ENCODE measurements at regions not wholly inside any gene's neighbourhood (a gene's known extent, or its start where the extent isn't known, plus 50 kb on each side); places are given as distances from the start of the nearest gene placed in this dataset.

DNA sequence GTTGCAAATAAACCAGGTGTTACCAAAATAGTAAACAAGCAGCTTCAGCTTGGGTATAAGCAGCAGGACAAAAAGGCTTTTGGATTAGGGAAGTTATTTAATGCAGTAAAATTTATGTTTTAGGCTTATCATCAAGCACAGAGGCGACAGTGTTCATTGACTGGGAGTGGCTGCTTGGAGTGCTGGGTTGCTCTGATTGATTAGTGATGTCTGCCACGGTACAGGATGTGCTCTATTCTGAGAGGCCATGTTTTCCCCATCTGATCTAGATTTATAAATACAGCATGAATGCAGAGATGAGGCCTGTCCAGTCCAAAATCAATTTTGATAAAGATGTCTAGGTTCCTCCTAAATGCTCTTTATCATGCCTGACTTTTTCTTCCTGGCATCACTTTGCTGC lies 83.5 kb downstream of the MAP1LC3B2 start:
- H2AFZ ChIP-seq (ENCODE audit: low read length) = peak overlapping the region; percentile 42; the same call in 1 of the 2 replicates
- TF ChIP-seq, protein P1, sequence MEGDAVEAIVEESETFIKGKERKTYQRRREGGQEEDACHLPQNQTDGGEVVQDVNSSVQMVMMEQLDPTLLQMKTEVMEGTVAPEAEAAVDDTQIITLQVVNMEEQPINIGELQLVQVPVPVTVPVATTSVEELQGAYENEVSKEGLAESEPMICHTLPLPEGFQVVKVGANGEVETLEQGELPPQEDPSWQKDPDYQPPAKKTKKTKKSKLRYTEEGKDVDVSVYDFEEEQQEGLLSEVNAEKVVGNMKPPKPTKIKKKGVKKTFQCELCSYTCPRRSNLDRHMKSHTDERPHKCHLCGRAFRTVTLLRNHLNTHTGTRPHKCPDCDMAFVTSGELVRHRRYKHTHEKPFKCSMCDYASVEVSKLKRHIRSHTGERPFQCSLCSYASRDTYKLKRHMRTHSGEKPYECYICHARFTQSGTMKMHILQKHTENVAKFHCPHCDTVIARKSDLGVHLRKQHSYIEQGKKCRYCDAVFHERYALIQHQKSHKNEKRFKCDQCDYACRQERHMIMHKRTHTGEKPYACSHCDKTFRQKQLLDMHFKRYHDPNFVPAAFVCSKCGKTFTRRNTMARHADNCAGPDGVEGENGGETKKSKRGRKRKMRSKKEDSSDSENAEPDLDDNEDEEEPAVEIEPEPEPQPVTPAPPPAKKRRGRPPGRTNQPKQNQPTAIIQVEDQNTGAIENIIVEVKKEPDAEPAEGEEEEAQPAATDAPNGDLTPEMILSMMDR (conservative IDR thresholded peaks at IDR 0.05; ENCODE audit: low read depth, low read length) = no peak
- TF ChIP-seq EZH2phosphoT487 (IDR thresholded peaks at IDR 0.05; ENCODE audit: borderline replicate concordance, low read length) = no peak
- TF ChIP-seq EZH2 (IDR thresholded peaks at IDR 0.05; ENCODE audit: low read length, unreplicated experiment) = no peak
- CTCF ChIA-PET = no interaction called here

DNA sequence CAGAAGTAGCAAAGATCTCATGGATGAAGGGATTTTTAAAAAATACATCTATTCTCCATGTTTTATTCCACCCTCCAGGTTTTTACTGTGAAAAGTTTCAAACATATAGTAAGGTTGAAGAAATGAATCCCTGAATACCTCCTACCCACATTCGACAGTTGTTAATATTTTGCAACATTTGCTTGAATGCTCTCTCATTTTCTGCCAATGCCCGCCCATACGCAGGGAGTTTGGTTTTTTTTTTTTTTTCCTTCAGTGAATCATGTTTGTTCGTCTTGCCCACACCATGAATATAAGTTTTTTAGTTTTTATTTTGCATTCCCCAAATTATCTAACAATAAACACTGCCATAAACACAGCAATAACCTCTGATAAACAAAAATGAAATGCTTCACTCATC lies 82.9 kb downstream of the MAP1LC3B2 start:
- Histone ChIP-seq H3K79me2 (ENCODE audit: low read length) (no peaks in the 10 kb centered on the region), H3K9me2 (replicated peaks; ENCODE audit: low read length) (no peaks in the 10 kb centered on the region)
- no TSS peak for BruUV-seq (replicated peaks)

More for the DNA sequence above, 83.5 kb downstream of the MAP1LC3B2 start:
- Histone ChIP-seq H3K4me3 (ENCODE audit: low read length) (no peak overlapping the region), H3K36me3 (ENCODE audit: low read depth, low read length) (no peaks in the 10 kb centered on the region), H3K9me2 (replicated peaks; ENCODE audit: low read length) (no peaks in the 10 kb centered on the region), H3K4me2 (ENCODE audit: low read length) (no peak overlapping the region), H3K9ac (ENCODE audit: low read length) (no peak overlapping the region), H3K79me2 (ENCODE audit: low read length) (no peaks in the 10 kb centered on the region), H3K9me3 (ENCODE audit: low read length) (no peaks in the 10 kb centered on the region), H4K20me1 (ENCODE audit: low read length) (no peaks in the 10 kb centered on the region), H3K27ac (ENCODE audit: low read length) (no peak overlapping the region), H3F3A (ENCODE audit: low read length, unreplicated experiment) (no peaks in the 10 kb centered on the region), H3K27me3 (ENCODE audit: low read length) (no peaks in the 10 kb centered on the region; the same call in 1 of the 2 replicates), H3K4me1 (ENCODE audit: insufficient read depth, low read length) (no peaks in the 10 kb centered on the region)
- intact Hi-C loops (cut with micrococcal nuclease) = no loop called here
- no peak for ATAC-seq
- no TSS peak for BruUV-seq (replicated peaks)
- POLR2A ChIA-PET (ENCODE audit: unreplicated experiment) = no interaction called here
- no peak for DNase-seq

DNA sequence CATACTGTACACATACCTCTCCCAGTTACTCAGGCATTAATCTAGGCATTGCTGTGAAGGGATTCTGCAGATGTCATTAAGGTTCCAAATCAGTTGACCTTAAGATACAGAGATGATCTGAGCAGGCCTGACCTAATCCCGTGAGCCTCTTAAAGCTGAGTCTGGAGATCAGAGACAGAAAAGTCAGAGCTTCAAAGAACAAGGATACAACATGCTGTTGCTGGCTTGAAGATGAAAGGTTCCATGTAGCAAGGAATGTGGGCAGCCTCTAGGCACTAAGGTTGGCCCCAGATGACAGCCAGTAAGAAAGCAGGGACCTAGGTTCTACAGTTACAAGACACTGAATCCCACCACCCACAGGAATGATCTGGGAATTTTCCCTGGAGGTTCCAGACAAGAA lies 81.1 kb downstream of the MAP1LC3B2 start:
- BruUV-seq (replicated peaks) = no TSS peak
- H3K36me3 ChIP-seq (ENCODE audit: low read depth, low read length) = no peaks in the 10 kb centered on the region
- H3K4me1 ChIP-seq (ENCODE audit: insufficient read depth, low read length) = no peaks in the 10 kb centered on the region; the same call in 1 of the 2 replicates
- H2AFZ ChIP-seq (ENCODE audit: low read length) = no peak overlapping the region
- DNase-seq (no peak), ATAC-seq (no peak)
- ChIA-PET POLR2A (ENCODE audit: unreplicated experiment) (no interaction called here), CTCF (no interaction called here)
- H3K9ac ChIP-seq (ENCODE audit: low read length) = no peak overlapping the region
- no peaks in the 10 kb centered on the region for H3K9me2 ChIP-seq (replicated peaks; ENCODE audit: low read length)
- no peak overlapping the region for H3K4me2 ChIP-seq (ENCODE audit: low read length)
- H3K27ac ChIP-seq (ENCODE audit: low read length) = no peak overlapping the region
- no peaks in the 10 kb centered on the region for H3K79me2 ChIP-seq (ENCODE audit: low read length)
- no peak overlapping the region for H3K4me3 ChIP-seq (ENCODE audit: low read length)
- TF ChIP-seq EZH2 (IDR thresholded peaks at IDR 0.05; ENCODE audit: low read length, unreplicated experiment) = no peak
- TF ChIP-seq EZH2phosphoT487 (IDR thresholded peaks at IDR 0.05; ENCODE audit: borderline replicate concordance, low read length) = no peak
- TF ChIP-seq, protein P1 (conservative IDR thresholded peaks at IDR 0.05; ENCODE audit: low read depth, low read length) = no peak
- intact Hi-C loops (cut with micrococcal nuclease) = no loop called here
- H4K20me1 ChIP-seq (ENCODE audit: low read length) = no peaks in the 10 kb centered on the region
- H3K9me3 ChIP-seq (ENCODE audit: low read length) = no peaks in the 10 kb centered on the region
- H3F3A ChIP-seq (ENCODE audit: low read length, unreplicated experiment) = no peaks in the 10 kb centered on the region
- H3K27me3 ChIP-seq (ENCODE audit: low read length) = no peaks in the 10 kb centered on the region

More for the DNA sequence above, 82.9 kb downstream of the MAP1LC3B2 start:
- H2AFZ ChIP-seq (ENCODE audit: low read length) = peak overlapping the region; percentile 42; the same call in 1 of the 2 replicates
- H3K9ac ChIP-seq (ENCODE audit: low read length) = no peak overlapping the region
- TF ChIP-seq, protein P1 (conservative IDR thresholded peaks at IDR 0.05; ENCODE audit: low read depth, low read length) = no peak
- TF ChIP-seq EZH2 (IDR thresholded peaks at IDR 0.05; ENCODE audit: low read length, unreplicated experiment) (no peak), EZH2phosphoT487 (IDR thresholded peaks at IDR 0.05; ENCODE audit: borderline replicate concordance, low read length) (no peak)
- ChIA-PET CTCF (no interaction called here), POLR2A (ENCODE audit: unreplicated experiment) (no interaction called here)
- no peaks in the 10 kb centered on the region for H4K20me1 ChIP-seq (ENCODE audit: low read length)
- H3F3A ChIP-seq (ENCODE audit: low read length, unreplicated experiment) = no peaks in the 10 kb centered on the region
- H3K4me3 ChIP-seq (ENCODE audit: low read length) = no peak overlapping the region
- DNase-seq = no peak
- H3K4me2 ChIP-seq (ENCODE audit: low read length) = no peak overlapping the region
- H3K36me3 ChIP-seq (ENCODE audit: low read depth, low read length) = no peaks in the 10 kb centered on the region
- no peaks in the 10 kb centered on the region; the same call in 1 of the 2 replicates for H3K27me3 ChIP-seq (ENCODE audit: low read length)
- no peaks in the 10 kb centered on the region for H3K4me1 ChIP-seq (ENCODE audit: insufficient read depth, low read length)
- ATAC-seq = no peak
- H3K9me3 ChIP-seq (ENCODE audit: low read length) = no peaks in the 10 kb centered on the region
- no peak overlapping the region for H3K27ac ChIP-seq (ENCODE audit: low read length)
- intact Hi-C loops (cut with micrococcal nuclease) = no loop called here

Measured in PC-3 (cell line).